ENCODE measurements at regions not wholly inside any gene's neighbourhood (a gene's known extent, or its start where the extent isn't known, plus 50 kb on each side); places are given as distances from the start of the nearest gene placed in this dataset.

- no peak for DNase-seq
Observed at GRCh38 chr3:83765956-83766355, 1192.8 kb upstream of the CADM2 start.

- DNase-seq: no peak
Observed at GRCh38 chr3:83769791-83770663, 1188.8 kb upstream of the CADM2 start.

GRCh38 chr3:83770664-83771402 is 1188.0 kb upstream of the CADM2 start:
- DNase-seq: no peak

DNA sequence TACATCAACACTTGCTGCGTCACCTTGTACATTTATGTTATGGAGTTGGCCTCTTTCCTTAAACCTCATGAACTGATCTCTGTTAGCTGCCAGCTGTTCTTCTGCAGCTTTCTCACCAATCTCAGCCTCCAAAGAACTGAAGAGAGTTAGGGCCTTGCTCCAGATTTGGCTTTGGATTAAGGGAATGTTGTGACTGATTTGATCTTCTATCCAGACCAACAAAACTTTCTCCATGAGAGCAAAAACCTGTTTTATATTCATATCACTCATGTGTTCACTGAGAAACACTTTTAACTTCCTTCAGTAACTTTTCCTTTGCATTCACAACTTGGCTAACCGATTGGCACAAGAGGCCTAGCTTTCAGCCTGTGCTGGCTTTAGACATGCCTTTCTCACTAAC is 1156.0 kb upstream of the CADM2 start:
- DNase-seq: no peak

DNA sequence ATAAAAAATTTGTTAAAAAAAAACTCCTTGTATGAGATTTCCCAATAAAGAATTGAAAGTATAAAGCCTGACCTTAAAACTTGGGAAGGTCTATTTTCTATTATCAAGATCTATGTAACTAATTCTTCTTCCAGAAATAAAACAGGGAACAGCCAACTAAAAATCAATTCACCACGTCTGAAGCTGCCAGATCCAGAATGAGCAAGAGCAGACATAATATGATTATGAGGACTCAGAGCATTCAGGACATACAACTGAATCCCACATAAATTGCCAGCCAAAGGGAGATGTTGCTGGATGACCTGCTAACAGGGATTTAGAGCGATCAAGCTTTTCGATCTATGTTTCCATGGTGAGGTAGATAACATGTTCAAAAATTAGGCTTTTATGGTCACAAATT is 1151.3 kb upstream of the CADM2 start:
- no peak for DNase-seq

DNA sequence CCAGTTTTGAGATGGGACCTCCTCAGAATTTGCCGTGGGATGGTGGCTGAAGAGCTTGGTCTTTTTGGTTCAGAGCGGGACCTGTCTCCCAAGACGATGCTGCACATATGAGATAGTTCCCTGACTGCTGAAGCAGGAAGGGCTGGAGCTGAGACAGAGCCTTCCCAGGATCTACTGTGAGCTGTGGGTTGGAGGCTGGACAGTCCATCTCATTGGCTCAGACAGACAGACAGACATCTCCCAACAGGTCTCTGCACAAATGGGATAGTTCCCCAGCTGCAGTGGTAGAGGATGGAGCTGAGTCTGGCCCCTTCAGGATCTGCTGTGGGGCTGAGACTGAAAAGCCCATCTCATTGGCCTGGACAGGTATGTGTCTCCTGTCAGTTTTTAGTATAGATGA is 1145.6 kb upstream of the CADM2 start:
- no peak for DNase-seq

DNA sequence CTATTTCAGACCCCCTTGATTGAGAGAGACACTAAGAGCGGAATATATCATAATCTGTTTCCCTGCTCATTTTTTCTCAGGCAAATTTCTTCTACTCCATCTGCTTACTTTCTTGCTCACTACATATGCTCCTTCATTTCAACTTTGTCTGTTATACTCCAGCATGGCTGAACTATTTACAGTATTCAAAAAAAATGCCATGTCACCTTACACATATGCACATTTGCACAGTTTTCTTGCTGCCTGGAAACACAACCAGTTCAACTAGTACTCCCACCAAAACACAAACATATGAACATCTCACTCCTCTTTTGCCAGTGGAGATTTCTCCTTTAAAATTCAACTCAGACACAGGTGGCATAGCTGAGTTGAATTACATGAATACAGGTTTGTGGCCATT is 1142.1 kb upstream of the CADM2 start:
- DNase-seq: no peak

DNA sequence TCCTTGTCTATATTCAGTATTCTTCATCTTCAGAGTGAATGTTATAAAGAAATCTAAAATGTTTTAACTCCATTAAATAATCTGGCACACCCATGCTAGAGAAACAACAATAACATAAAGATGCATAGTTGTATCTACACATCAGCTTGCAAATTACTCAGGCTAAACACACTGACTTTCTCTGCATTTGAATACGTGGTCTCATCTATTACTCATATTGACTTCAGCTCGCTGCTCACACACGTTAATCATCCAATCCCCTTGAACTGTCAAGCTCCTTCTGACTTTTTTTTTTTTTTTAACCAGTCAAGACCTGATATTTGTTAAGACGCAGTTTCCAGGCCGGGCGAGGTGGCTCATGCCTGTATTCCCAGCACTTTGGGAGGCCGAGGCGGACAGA is 1137.3 kb upstream of the CADM2 start:
- DNase-seq: no peak

DNA sequence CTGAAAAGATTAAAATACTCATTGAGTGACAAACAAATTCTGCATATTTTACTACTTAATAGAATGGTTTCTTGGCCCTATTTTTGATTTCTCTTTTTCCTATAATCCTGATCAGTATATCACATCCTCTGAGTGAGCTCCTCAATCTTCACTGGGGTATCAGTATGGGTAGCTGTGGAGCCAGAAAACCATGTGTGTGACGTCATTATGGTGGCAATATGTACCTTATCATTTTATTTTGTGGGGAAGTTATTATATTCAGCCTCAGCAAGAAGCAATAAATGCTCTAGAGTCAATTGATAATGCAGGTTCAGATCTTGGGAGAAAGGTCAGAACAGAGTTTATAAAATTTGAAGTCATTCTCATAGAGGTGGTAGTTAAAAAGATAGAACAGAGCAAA is 1135.7 kb upstream of the CADM2 start:
- no peak for DNase-seq

DNA sequence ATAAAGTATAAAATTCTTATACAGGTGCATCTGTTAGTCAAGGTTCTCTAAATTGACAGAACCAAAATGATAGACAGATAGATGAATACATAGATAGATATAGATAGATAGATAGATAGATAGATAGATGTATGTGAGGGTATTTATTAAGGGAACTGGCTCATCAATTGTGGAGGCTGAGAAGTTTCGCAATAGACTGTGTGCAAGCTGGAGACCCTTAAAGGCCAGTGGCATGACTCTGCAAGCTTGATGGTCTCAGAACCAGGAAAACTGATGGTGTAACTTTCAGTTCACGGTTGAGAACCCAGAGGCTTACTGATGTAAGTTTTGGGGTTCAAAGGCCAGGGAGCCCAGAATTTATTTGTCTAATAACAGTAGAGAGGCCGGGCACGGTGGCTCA is 1123.7 kb upstream of the CADM2 start:
- no peak for DNase-seq

- no peak for DNase-seq
Observed at GRCh38 chr3:83842511-83842910, 1116.3 kb upstream of the CADM2 start.

- no peak for DNase-seq
Observed at GRCh38 chr3:83843716-83844115, 1115.1 kb upstream of the CADM2 start.

DNA sequence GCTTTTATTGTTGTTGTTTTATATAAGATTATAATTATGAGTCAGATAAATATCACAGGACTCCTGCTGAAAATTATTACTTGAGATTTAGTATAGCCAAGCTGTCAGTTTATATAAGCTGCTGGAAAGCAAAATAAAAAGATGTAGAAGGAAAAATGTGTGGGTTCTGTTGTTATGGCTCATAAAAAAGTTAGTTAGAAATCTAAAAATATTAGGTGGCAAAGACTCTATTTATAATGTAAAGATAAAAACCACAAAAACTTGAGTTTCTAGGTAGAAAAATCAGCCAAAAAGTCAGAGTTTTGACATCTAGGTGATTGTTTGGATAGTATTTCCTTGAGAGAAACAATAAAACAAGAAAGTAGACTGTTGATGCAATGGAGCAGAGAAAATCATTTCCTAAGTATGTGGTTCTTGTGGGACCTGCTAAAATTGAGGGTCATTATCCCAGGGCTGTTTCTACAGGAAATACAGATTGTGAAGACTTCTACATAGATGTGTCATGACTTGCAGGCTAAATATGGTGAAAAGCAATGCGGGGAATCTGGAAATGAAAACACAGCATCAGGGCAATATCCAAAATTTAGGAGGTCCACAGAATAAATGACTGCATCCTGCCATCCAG is 1109.6 kb upstream of the CADM2 start:
- DNase-seq: no peak

DNA sequence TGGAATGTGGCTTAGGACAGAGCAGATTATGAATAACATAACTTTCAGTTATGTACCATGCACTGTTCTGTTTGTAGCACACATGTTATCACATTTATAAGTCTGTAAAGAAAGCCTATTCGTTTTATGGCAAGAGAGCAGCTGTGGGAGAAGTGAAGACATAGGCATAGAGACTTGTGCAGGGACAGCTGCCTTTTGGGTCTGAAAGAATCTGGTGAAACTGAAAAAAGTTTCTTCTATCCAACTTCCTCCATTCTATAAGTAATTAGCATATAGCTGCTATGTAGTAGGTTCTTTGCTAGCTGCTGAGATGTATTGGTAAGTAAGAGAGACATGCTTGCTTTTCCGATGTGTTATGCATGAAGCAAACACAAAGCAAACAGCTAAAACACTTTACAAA is 1095.4 kb upstream of the CADM2 start:
- no peak for DNase-seq

DNA sequence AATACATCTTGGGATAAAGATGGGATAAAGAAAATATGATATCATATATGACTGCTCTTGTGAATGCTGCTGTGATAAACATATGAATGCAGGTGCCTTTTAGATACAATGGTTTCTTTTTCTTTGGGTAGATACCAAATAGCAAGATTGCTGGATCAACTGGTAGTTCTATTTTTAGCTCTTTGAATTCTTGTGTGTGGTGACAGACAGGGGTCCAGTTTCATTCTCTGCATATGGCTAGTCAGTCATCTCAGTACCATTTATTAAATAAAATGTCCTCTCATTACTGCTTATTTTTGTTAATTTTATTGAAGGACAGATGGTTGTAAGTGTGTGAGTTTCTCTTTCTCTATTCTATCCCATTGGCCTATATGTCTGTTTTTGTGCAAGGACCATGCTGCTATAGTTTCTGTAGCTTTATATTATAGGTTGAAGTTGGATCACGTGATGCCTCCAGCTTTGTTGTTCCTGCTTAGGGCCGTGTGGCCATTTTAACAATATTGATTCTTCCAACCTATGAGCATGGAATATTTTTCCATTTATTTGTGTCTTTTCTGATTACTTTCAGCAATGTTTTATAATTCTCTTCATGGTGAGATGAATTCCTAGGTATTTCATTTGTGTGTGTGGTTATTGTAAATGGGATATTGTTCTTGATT is 1089.8 kb upstream of the CADM2 start:
- no peak for DNase-seq

DNA sequence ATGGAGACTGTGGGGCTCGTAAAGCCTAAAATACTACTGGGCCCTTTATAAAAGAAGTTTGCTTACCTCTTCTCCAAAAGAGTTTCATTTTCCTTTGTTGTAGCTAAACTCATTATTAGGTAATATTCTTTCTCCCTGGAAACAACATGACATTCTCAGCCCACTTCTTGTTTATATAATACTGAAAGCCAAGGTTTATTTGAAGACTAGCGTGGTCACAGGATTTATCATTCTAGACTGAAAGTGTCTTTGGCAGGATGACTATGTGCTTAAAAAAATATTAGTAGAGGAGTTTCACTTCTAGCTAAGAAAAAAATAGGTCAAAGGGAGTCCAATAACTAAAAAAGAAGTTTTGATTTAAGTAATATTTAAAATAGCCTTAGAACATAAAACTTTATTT is 1085.2 kb upstream of the CADM2 start:
- no peak for DNase-seq

DNA sequence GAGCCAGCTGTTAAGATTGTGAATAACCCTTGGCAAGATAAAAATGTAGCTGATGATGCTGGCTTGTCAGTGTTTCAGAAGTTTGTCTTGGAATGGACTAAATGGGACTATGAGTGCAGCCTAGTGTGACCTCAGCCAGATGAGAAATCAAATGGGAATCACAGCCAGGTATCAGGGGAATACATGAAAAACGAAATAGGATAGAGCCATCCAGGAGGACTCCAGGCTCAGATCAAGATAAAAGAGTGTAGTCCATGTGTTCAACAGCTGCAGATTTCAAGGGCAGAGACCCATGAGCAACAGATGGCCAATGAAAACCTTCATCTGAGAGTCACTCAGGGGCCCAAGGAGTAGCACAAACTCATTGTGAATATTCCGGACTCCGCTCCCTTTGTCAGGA is 1080.9 kb upstream of the CADM2 start:
- no peak for DNase-seq

- DNase-seq: no peak
Observed at GRCh38 chr3:83882701-83883100, 1076.1 kb upstream of the CADM2 start.

DNA sequence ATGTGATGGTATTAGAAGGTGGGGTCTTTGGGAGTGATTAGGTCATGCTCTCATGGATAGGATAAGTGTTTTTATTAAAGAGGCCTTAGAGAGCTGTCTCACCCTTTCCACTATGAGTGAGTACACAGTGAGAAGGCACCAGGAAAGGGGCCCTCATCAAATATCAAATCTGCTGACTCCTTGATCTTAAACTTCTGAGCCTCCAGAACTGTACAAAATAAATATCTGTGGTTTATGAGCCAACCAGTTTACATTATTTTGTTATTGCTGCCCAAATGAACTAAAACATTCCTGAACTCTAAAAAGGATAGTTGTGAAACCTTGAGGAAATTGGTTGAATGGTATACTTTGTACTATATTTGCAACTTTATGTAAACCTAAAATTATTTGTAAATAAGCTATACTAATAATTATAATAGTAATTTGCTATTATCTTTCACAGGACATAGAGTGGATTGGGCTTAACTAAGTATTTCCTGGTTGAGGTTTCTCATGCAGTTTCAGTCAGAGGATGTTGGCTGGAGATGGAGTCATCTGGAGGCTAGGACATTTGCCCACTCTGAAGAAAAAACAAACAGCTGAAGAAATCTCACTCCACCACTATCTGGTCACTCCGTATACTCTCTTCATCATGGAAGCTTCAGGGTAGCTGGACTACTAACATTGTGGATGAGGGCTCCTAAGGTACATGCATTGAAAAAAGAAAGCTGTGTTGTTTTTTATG is 1068.6 kb upstream of the CADM2 start:
- DNase-seq: no peak

- no peak for DNase-seq
Observed at GRCh38 chr3:83890763-83891135, 1068.0 kb upstream of the CADM2 start.

DNA sequence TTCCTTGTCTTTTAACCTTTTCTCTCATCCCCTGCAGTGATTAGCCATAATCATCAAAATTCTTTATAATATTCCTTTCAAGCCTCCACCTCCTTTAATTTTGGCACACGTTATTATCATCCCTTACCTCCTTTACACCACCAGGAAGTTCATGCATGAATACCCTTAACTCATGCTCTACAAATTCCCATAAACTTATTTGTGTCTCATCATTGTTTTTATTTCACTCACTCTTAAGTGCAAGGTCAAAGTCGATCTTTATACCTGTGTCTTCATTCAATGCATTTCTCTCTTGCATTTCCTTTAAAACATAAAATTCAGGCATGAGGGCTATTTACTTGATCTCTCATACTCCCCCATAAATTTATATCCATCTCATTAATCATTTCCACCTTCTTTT is 1064.6 kb upstream of the CADM2 start:
- no peak for DNase-seq

DNA sequence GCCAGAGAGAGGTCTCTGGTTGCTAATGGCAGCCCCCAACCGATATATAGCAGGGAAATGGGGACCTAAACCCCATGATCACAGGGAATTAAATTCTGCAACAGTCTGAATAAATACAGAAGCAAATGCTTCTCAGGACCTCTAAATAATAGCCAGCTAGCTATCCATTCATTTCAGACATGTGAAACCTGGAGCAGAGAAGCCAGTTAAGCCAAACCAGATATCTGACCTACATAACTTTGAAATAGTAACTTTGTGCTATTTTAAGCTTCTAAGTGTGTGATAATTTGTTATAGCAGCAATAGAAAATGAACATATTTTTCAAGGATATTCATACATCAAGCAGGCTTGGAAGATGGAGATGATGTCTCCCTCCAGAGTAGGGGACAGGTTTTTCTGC is 1062.9 kb upstream of the CADM2 start:
- DNase-seq: no peak

Measured in NCI-H1105 treated with DMSO at 0.1 percent for 48 hours (cell line).